Mesenteric fat pad (tissue), 1 donor: ENCODE measurements at regions not wholly inside any gene's neighbourhood (a gene's known extent, or its start where the extent isn't known, plus 50 kb on each side); places are given as distances from the start of the nearest gene placed in this dataset.

Source experiments
- DNase-seq: peaks from one replicate; pipeline ENCODE4 v3.0.0-alpha.2; 2020; ENCODE audit warnings: low spot score
- donor health status: DM: yes; HTN: yes; CAD: no.

DNA sequence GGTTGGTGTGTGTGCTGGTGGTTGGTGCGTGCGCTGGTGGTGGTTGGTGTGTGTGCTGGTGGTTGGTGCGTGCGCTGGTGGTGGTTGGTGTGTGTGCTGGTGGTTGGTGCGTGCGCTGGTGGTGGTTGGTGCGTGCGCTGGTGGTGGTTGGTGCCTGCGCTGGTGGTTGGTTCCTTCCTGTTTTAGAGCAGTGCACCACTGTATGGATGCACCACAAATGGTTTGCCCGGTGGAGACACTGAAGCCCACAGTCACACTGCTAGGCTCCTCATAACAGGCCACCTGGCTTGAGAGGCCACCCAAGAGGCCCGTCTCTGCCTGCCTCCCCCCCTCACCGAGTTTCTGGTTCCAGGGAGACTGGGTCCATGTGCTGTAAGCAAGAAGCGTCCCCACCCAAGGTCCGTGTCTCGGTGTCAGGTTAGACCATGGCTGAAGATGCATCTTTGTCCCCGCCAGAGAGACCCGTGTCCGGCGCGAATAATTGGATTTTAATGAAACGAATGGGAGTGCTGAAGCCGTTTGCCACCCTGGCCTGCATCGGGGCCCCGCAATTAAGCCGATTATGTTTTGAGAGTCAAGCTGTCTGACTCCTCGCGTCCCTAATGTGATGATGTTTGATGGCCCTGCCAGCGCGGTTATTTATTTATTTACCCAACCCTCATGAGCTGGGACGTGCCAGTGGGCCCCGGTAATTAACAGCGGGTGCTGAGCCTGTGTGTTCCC is 161.3 kb upstream of the GSE1 start:
- DNase-seq: no peak

DNA sequence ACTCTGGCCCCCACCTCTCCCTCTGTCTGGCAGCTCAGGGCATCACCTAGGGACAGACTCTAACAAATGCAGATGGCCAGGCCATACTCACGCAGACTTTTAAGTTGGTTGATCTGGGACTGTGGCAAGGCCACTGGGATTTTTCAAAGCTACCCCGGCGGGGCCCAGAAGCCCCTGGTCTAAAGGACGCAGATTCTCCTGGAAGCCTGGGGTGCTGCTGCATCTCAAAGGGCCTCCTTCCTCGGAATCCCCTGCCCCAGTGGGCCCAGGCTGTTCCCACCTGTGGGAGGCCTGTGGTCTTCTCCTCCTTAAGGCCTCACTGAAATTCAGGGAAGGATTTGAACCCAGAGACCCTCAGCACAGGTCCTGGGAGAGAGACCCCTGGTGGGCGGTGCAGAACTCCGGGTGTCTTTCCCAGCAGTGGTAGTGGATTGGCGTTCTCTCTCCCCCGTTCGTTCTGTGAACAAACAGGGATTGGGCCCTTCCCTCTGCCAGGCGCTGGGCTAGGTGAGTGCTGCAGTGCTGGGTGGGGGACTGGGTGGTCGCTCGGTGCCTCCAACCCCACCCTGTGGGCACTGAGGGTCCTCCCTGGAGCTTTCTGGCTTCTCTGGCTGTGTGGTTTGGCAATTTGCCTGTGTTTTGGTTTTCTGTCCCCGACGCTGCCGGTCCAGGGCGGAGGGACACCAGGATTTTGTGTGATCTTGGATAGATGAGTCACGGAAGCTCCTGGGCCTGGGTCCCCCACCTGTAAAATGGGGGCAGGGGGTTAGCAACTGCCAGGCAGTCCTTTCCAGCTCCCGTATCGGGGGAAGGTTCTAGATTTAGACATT is 160.5 kb upstream of the GSE1 start:
- DNase-seq: no peak

- no peak for DNase-seq
These were observed 159.9 kb upstream of the GSE1 start for GRCh38 chr16:85453194-85453678.

GRCh38 chr16:85453703-85454102 is 159.4 kb upstream of the GSE1 start:
- no peak for DNase-seq

GRCh38 chr16:85454171-85454872 is 158.8 kb upstream of the GSE1 start:
- no peak for DNase-seq

DNA sequence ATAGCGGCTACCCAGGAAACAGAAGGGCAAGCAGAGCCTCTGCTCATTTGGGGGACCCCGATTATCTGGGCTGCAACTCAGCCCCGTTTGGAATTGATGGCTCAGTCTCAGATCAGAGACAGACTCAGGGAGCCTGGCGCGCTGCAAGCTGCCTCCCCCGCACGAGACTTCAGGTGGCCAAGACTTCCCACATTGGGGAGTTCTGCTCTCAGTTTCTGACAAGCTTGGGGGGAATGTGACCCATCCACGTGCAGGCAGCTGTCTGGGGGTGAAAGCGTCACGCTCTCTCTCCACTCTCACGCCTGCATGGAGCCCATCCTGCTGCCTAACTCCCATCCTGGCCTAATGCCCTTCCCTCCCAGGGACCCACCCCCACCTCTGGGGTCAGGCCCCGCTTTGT is 157.6 kb upstream of the GSE1 start:
- DNase-seq: no peak

DNA sequence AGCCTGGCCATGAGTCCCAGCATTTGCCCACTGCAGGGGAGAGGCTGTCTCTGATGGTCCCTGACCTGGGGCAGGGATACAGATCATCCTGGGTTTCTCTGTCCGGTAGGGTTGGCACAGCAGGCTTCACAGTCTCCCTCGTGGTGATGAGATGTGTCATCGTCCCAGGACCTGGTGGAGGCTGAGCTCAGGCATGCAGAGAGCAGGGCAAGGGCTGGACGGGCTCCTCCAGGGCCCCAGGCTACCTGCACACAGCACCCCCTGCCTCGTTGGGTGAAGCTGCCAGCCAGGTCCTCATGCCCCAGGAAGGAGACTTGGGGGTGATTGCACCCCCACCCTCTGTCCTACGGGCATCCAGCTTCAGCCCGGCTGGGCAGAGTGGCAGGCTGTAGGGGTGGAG is 155.8 kb upstream of the GSE1 start:
- DNase-seq: no peak

- no peak for DNase-seq
These were observed 154.2 kb upstream of the GSE1 start for GRCh38 chr16:85458968-85459367.

GRCh38 chr16:85459529-85460251 is 153.4 kb upstream of the GSE1 start:
- no peak for DNase-seq

DNA sequence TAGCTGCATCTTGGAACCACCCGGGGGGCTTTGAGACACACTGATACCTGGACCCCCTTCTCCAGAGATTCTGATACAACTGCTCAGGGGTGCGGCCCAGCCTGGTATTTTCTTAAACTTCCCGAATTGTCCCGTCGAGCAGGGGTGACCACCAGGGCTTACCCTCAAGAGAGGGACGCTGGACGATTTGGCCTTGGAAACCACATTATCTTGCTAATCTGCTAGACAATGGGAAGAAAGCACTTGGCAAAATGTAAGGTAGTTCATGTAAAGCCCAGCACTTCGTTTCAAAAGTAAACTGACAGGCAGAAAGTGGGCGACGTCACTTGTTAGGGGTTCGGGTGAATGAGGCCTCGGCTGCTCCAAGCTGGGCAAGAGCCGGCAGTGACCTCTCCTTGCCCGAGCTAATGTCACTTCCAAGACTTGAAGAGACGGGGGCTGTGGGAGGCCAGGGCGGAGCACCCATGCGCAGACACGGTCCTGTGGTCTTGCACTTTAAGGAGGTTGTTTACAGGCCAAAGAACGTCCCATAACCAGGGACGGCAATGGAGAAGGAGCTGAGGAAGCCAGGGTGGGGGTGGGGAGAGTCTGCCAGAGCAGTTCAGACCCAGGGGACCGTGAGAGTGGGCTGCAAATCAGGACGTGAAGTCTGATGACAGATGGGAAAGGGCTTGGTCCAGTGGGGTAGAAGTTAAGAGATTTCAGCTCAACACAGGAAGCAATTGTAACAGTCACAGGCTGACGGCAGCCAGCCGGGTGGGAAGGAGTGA is 152.7 kb upstream of the GSE1 start:
- no peak for DNase-seq

- no peak for DNase-seq
These were observed 151.9 kb upstream of the GSE1 start for GRCh38 chr16:85461022-85461813.

DNA sequence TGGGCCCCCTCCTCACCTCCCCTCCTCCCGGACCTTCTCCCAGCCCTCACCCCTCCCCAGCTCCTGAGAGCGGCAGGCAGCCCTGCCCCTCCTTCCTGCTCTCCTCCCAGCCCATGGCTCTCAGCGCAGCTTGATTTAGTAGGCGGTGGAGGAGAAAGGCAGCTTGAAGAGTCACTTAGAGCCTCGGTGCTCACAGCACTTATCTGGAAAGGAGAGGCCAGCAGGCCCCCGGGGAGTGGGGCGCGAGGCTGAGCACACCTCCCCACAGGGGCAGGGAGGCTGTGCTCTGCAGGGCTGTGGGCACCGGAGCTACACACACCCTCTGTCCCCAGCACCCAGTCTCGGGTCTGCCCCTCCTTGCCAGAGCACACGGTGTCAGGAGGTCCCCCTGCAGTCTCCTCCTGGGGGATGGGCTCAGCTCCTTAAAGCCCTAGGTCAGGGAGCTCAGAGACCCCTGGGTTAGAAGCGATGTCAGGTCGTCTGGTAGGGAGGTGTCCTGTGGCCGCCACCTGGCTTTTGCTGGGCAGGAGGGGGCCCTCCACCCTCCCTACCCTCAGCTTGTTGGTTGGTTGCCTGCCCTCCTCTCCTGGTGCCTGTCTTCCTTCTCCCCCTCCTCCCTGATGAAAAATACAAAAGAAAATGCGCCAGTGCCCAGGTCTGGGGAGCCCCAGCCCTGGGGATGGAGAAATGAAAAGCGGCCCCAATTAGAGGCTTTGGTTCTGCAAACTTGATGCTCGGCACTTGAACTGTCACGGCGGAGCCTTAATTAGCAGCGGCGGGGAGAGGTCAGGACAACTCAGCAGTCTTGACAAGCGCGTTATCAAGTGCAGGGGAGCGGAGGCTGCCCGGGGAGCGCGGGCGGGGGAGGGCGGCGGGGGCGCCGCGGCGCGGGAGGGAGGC is 151.1 kb upstream of the GSE1 start:
- no peak for DNase-seq

DNA sequence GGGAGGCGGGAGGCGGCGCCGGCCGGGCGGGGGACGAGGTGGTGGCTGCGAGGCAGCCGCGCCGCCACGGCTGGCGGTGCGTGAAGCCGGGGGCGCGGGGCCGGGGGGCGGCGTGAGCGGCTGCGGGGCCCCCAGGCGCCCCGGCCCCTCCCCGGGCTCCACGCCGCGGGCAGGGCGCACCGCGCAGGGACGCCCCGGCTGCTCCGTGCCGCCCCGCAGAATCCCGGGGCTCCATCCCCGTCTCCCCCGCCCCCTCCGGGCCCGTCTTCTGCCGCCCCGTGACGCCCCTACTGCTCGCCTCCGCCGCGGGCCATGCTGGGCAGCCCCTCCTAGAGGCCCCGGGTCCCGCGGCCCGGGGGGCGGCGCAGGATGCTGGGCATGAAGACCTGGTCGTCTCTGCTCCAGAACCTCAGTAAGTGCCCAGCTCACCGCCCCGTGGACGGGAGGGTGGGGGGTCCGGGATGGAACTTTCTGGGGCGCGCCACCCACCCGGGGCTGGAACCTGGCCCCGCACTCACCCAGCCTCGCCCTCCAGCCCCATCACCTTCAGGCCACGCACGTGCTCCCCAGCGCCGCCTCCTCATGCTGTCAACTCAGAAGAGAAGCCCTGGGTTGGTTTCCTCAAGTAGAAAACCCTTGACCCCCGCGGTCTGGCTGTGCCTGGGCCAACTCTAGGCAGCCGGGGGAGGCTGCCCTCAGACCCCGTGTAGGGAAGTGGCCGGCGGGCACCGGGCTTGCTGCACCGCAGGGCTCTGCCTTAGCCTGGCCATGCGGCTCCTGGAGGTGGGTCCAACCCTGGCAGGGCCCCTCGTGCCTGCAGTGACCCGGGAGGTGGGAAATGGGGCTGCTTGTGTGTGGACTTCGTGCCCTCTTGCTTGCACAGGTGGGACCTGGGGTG is 150.2 kb upstream of the GSE1 start:
- DNase-seq: no peak

DNA sequence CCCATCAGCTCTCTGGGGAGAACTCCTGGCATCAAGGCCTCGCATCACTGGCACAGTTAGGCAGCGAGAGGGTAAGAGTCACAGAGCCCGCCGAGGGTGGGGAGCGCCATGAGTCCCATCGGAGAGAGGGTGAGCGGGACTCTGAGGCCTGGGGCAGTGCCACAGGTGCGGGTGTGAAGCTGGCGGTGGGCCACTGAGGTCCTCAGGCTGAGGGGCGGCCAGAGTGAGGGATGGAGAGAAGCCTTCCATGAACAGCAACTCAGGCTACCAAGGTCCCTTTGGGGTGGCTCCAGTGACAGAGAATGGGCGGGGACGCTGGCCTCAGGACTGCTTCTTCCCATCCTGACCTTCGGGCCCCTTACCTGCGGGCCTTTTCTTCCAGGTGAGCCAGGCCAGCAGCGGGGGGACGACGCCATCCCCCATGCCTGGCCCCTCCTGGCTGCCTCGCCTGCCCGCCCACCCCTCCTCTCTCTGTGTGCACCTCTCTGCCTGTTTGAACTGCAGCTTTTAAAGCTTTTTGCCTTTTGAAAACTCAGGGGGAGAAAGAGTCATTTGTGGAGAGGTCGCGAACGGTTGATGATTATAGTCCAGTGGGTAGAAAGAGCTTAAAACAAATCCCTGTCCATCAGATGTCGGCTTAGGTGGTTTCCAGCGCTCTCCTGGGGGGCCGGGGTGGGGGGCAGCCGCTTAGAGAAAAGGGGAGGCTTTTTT is 149.3 kb upstream of the GSE1 start:
- no peak for DNase-seq

DNA sequence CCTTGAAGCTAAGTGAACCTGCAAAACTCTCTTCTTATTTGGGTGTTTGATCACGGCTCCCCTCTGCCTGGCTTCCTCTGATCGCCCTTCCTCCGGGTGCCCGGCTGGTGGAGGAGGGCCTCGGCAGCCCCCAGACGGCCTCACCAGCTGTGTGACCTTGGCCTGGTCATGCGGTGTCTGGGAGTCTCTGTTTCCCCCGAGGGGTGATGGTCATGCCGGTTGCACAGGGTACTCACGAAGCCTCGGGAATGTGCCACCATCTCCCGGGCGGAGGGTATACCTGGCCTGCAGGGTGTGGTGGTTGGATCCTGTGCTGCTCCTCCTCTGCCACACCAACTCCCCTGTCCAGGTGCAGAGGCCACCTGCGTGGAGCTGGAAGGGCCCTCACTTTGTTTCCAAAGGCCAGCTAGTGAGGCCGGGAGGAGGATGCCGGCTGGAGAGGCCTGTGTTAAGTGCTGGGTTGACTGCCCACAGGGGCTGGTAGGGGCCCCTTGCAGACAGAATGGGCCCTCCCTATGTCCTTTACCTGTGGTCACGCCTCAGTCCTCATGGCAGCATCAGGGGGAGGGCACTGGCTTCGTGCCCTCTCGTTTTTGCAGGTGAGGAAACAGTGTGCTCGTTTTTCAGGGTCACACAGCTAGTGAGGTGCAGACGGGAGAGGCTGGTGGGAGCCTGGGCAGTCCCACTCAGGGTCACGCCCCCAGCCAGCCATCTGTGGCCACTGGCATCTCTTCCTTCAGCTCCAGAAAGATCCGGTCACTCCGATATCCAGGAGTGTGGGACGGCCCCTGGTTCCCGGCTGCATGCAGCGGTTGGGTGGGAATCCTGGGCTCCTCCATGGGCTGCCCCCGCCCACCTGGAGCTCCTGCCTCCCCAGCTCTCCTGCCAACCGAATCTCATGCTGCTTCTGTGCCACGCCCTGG is 148.5 kb upstream of the GSE1 start:
- no peak for DNase-seq
